ENCODE measurements at regions not wholly inside any gene's neighbourhood (a gene's known extent, or its start where the extent isn't known, plus 50 kb on each side); places are given as distances from the start of the nearest gene placed in this dataset.

DNA sequence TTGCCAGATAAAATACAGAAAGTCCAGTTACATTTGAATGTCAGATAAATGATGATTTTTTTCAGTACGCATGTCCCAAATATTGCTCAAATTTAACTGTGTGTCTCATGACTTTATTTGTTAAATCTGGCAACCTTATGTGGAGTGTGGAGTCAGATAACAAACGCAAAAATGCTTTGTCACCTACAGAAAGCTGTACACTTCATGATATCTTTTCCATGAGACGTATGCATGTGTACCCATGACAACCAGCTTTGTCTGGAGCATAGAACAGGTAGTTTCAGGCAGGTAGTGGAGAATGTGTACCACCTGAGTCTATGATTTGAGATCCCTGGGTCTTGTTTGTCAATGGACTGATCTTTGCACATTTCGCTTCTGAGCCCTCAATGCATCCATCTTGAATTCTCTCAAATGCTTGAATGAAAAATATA lies 105.5 kb upstream of the CPEB4 start:
- TF ChIP-seq, protein P1, sequence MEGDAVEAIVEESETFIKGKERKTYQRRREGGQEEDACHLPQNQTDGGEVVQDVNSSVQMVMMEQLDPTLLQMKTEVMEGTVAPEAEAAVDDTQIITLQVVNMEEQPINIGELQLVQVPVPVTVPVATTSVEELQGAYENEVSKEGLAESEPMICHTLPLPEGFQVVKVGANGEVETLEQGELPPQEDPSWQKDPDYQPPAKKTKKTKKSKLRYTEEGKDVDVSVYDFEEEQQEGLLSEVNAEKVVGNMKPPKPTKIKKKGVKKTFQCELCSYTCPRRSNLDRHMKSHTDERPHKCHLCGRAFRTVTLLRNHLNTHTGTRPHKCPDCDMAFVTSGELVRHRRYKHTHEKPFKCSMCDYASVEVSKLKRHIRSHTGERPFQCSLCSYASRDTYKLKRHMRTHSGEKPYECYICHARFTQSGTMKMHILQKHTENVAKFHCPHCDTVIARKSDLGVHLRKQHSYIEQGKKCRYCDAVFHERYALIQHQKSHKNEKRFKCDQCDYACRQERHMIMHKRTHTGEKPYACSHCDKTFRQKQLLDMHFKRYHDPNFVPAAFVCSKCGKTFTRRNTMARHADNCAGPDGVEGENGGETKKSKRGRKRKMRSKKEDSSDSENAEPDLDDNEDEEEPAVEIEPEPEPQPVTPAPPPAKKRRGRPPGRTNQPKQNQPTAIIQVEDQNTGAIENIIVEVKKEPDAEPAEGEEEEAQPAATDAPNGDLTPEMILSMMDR (IDR thresholded peaks at IDR 0.05): no peak
- TF ChIP-seq POLR2AphosphoS5 (IDR thresholded peaks at IDR 0.05) (no peak), EP300 (IDR thresholded peaks at IDR 0.05) (no peak), POLR2A (IDR thresholded peaks at IDR 0.05) (no peak)
